H1 (cell line): ENCODE measurements at regions not wholly inside any gene's neighbourhood (a gene's known extent, or its start where the extent isn't known, plus 50 kb on each side); places are given as distances from the start of the nearest gene placed in this dataset.

ENCODE experiments used
- ATF3 ChIP-seq: IDR thresholded peaks from 2 replicates; pipeline ENCODE4 v1.6.1; 2011; ENCODE audit warnings: low read depth, mild to moderate bottlenecking, low read length; ENCODE audit not compliant: insufficient read depth
- CREB1 ChIP-seq: IDR thresholded peaks from 2 replicates; pipeline ENCODE4 v1.6.1; 2012; ENCODE audit warnings: inconsistent platforms
- CTCF ChIP-seq, 3 experiments: IDR thresholded peaks; 1 replicate in 2 of 3; 2 replicates in 1 of 3; pipeline versions ENCODE4 v1.5.1 to v1.6.1; 2011; ENCODE audit warnings: low read length in 3 of 3, mild to moderate bottlenecking in 3 of 3, inconsistent platforms in 2 of 3, low read depth in 1 of 3, moderate library complexity in 1 of 3; ENCODE audit not compliant: insufficient read depth in 1 of 3; ENCODE audit errors: control extremely low read depth in 1 of 3
- EP300 ChIP-seq, 2 experiments: IDR thresholded peaks; 1 replicate in 1 of 2; 2 replicates in 1 of 2; pipeline ENCODE4 v1.6.1; 2011 to 2012; ENCODE audit warnings: low read depth in 2 of 2, low read length in 2 of 2, mild to moderate bottlenecking in 2 of 2, borderline replicate concordance in 1 of 2, inconsistent platforms in 1 of 2, moderate library complexity in 1 of 2
- EZH2 ChIP-seq: fragments of 200-600 bp; sonication (generic); IDR thresholded peaks from 2 replicates; pipeline ENCODE4 v1.7.1; 2012; ENCODE audit warnings: low read depth, mild to moderate bottlenecking, moderate library complexity, low read length, inconsistent platforms; ENCODE audit not compliant: severe bottlenecking
- GABPA ChIP-seq: IDR thresholded peaks from 2 replicates; pipeline ENCODE4 v1.6.1; 2011; ENCODE audit warnings: mild to moderate bottlenecking, low read length, moderate library complexity, borderline replicate concordance; ENCODE audit not compliant: insufficient read depth
- JUND ChIP-seq: IDR thresholded peaks from 2 replicates; pipeline ENCODE4 v1.6.1; 2011; ENCODE audit warnings: mild to moderate bottlenecking, improper control_type of control experiment, low read length
- KDM1A ChIP-seq: fragments of 200-600, 300-600 bp; sonication (generic); IDR thresholded peaks from 2 replicates; pipeline ENCODE4 v1.7.1; 2016; ENCODE audit warnings: mild to moderate bottlenecking, low read length, borderline replicate concordance
- MAFK ChIP-seq: IDR thresholded peaks from 2 replicates; pipeline ENCODE4 v1.6.1; 2012; ENCODE audit warnings: low read depth, mild to moderate bottlenecking, improper control_type of control experiment, low read length
- MAX ChIP-seq: IDR thresholded peaks from 2 replicates; pipeline ENCODE4 v1.6.1; 2012; ENCODE audit warnings: inconsistent platforms
- NRF1 ChIP-seq: IDR thresholded peaks from 2 replicates; pipeline ENCODE4 v1.6.1; 2011; ENCODE audit warnings: mild to moderate bottlenecking, low read depth, low read length, improper control_type of control experiment
- POLR2A ChIP-seq, 2 experiments: IDR thresholded peaks; 1 replicate in 1 of 2; 2 replicates in 1 of 2; pipeline ENCODE4 v1.6.1; 2011; ENCODE audit warnings: low read depth in 2 of 2, low read length in 2 of 2, mild to moderate bottlenecking in 2 of 2; ENCODE audit errors: control extremely low read depth in 1 of 2
- TEAD4 ChIP-seq: IDR thresholded peaks from 2 replicates; pipeline ENCODE4 v1.6.1; 2012; ENCODE audit warnings: low read depth, low read length, inconsistent platforms, mixed read lengths

GRCh38 chr4:179755322-179755721, 2313.1 kb upstream of the AGA start:
- no peak for TF ChIP-seq KDM1A
- TF ChIP-seq POLR2A (IDR thresholded peaks at IDR 0.05; ENCODE audit: control extremely low read depth in 1 of 2, low read depth in 2 of 2, low read length in 2 of 2): no peak
- TF ChIP-seq CTCF (IDR thresholded peaks at IDR 0.05; ENCODE audit: control extremely low read depth in 1 of 3, insufficient read depth in 1 of 3, low read depth in 1 of 3, low read length in 3 of 3): no peak
- TF ChIP-seq NRF1: no peak
- TF ChIP-seq MAX: no peak
- TF ChIP-seq TEAD4: no peak
- no peak for TF ChIP-seq GABPA
- no peak for TF ChIP-seq EP300 (IDR thresholded peaks at IDR 0.05; ENCODE audit: borderline replicate concordance in 1 of 2, low read depth in 2 of 2, low read length in 2 of 2)
- no peak for TF ChIP-seq EZH2
- no peak for TF ChIP-seq JUND
- no peak for TF ChIP-seq ATF3
- no peak for TF ChIP-seq MAFK
- no peak for TF ChIP-seq CREB1
